HG02798 (cell line): ENCODE measurements at regions not wholly inside any gene's neighbourhood (a gene's known extent, or its start where the extent isn't known, plus 50 kb on each side); places are given as distances from the start of the nearest gene placed in this dataset.

Source experiments
- ATAC-seq: cut with Tn5 transposase; IDR thresholded peaks from one replicate; pipeline ENCODE4 v1.9.1; 2021; ENCODE audit warnings: mild to moderate bottlenecking; ENCODE audit not compliant: unreplicated experiment, poor library complexity

GRCh38 chr7:12066521-12066920, 144.6 kb upstream of the TMEM106B start:
- ATAC-seq: peak; percentile 37

- ATAC-seq: peak; percentile 77
These were observed 143.8 kb upstream of the TMEM106B start for GRCh38 chr7:12067156-12067831.

- no peak for ATAC-seq
These were observed 141.3 kb upstream of the TMEM106B start for GRCh38 chr7:12069757-12070156.

GRCh38 chr7:12074889-12075288, 136.2 kb upstream of the TMEM106B start:
- ATAC-seq: no peak

GRCh38 chr7:12080006-12080405, 131.1 kb upstream of the TMEM106B start:
- no peak for ATAC-seq

- ATAC-seq: no peak
These were observed 125.6 kb upstream of the TMEM106B start for GRCh38 chr7:12085516-12085915.

- ATAC-seq: no peak
These were observed 120.9 kb upstream of the TMEM106B start for GRCh38 chr7:12089951-12090756.

GRCh38 chr7:12090757-12091221, 120.3 kb upstream of the TMEM106B start:
- ATAC-seq: no peak

GRCh38 chr7:12091231-12091630, 119.9 kb upstream of the TMEM106B start:
- no peak for ATAC-seq

- ATAC-seq: no peak
These were observed 118.5 kb upstream of the TMEM106B start for GRCh38 chr7:12092499-12093130.

- ATAC-seq: no peak
These were observed 117.7 kb upstream of the TMEM106B start for GRCh38 chr7:12093365-12093764.

GRCh38 chr7:12094365-12094921, 116.7 kb upstream of the TMEM106B start:
- no peak for ATAC-seq

GRCh38 chr7:12102126-12102525, 109.0 kb upstream of the TMEM106B start:
- ATAC-seq: no peak

- no peak for ATAC-seq
These were observed 108.6 kb upstream of the TMEM106B start for GRCh38 chr7:12102527-12102926.

- no peak for ATAC-seq
These were observed 107.1 kb upstream of the TMEM106B start for GRCh38 chr7:12103948-12104347.

GRCh38 chr7:12107381-12107780, 103.7 kb upstream of the TMEM106B start:
- ATAC-seq: no peak

- ATAC-seq: no peak
These were observed 103.2 kb upstream of the TMEM106B start for GRCh38 chr7:12107841-12108254.

- ATAC-seq: no peak
These were observed 100.7 kb upstream of the TMEM106B start for GRCh38 chr7:12110425-12110824.

GRCh38 chr7:12111422-12112405, 99.4 kb upstream of the TMEM106B start:
- ATAC-seq: no peak

- no peak for ATAC-seq
These were observed 93.9 kb upstream of the TMEM106B start for GRCh38 chr7:12117170-12117569.
